GM18519 (cell line): ENCODE measurements at regions not wholly inside any gene's neighbourhood (a gene's known extent, or its start where the extent isn't known, plus 50 kb on each side); places are given as distances from the start of the nearest gene placed in this dataset.
"Not testable (repeated sequence)": the region's sequence is repeated elsewhere in the genome, so short reads cannot be mapped to it uniquely, and the experiment has no call there.

ENCODE experiments used
- ATAC-seq: cut with Tn5 transposase; IDR thresholded peaks from one replicate; pipeline ENCODE4 v1.9.1; 2021; ENCODE audit warnings: mild to moderate bottlenecking, moderate library complexity; ENCODE audit not compliant: unreplicated experiment, low FRiP score

- ATAC-seq = no peak
Measured at GRCh38 chr4:179678093-179678814, 2236.0 kb upstream of the AGA start.

- not testable (repeated sequence) for ATAC-seq
Measured at GRCh38 chr4:179683661-179684060, 2241.4 kb upstream of the AGA start.

- no peak for ATAC-seq
Measured at GRCh38 chr4:179692222-179692621, 2250.0 kb upstream of the AGA start.

DNA sequence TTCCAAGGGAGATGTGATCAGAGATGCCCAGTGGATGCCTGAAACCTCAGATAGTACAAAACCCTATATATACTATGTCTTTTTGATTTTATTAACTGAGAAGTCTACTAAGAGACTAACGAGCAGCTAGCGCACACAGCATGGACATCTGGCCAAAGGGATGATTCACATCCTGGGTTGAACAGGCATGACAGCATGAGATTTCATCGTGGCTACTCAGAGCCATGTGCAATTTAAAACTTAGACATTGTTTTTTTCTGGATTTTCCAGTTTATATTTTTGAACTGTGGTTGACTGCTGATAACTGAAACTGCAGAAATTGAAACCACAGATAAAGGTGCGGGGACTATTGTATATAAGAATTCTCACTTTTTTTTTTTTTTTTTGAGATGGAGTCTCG, 2252.9 kb upstream of the AGA start:
- ATAC-seq = no peak

DNA sequence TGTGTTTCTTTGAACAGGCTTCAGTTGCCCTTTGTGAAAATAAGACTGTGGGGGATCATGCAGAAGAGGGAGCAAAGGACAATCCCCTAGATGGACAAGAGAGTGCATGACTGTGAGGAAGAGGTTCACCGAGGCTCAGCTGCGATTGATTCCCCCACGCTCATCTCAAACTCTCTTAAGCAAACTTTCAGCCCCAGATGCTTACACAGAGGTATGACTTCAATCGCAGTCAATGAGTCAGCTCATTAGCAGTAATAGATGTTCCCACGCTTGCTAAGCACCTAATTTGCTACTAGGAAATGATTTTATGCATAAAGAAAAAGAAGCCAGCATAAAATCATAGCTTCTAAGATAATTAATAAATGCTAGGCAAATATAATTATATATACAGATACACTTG, 2256.1 kb upstream of the AGA start:
- no peak for ATAC-seq

DNA sequence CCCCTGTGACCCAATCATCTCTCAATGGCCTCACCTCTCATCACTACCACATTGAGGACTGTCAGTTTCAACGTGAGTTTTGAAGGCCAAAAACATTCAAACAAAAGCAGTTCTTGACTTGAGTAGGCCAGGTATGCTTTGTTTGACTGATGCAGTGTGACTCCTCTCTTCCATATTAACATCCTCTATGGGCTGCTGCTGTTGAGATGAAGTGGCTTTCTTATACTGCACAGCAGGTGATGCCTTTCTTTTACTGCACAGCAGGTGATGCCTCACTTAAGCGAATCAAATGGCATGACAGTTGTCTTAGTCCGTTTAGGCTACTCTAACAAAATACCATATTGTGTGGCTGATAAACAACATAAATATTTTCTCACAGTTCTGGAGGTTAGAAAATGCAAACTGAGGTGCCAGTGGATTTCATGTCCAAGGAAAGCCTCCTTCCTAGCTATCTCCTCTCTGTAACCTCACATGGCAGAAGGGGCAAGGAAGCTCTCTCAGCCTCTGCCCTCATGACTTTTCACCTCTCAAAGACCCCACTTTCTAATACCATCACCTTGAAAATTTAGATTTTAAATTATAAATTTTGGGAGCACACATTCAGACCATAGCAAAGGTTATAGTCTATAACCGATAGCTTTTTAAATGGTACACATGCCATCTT, 2267.9 kb upstream of the AGA start:
- no peak for ATAC-seq

- ATAC-seq = no peak
Measured at GRCh38 chr4:179719766-179720450, 2277.7 kb upstream of the AGA start.

DNA sequence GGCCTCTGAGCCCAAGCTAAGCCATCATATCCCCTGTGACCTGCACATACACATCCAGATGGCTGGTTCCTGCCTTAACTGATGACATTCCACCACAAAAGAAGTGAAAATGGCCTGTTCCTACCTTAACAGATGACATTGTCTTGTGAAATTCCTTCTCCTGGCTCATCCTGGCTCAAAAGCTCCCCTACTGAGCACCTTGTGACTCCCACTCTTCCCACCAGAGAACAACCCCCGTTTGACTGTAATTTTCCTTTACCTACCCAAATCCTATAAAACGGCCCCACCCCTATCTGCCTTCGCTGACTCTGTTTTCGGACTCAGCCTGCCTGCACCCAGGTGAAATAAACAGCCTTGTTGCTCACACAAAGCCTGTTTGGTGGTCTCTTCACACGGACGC, 2284.3 kb upstream of the AGA start:
- not testable (repeated sequence) for ATAC-seq

DNA sequence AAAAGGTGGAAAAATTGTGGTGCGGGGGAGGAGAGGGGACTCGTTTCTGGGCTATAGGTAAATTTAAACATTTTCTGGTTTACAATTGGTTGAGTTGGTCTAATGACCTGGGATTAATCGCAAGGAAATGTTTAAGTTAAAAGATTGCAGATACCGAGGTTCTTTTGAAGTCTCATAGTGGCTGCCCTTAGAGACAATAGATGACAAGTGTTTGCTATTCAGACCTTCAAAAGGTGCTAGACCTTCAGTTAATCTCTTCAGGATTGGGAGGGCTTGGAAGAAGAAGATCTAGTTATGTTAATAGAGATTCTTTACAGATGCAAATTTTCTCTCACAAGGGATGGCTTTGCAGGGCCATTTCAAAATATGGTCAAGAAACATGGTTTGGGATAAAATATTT, 2286.1 kb upstream of the AGA start:
- no peak for ATAC-seq

GRCh38 chr4:179736820-179737219, 2294.6 kb upstream of the AGA start:
- not testable (repeated sequence) for ATAC-seq

DNA sequence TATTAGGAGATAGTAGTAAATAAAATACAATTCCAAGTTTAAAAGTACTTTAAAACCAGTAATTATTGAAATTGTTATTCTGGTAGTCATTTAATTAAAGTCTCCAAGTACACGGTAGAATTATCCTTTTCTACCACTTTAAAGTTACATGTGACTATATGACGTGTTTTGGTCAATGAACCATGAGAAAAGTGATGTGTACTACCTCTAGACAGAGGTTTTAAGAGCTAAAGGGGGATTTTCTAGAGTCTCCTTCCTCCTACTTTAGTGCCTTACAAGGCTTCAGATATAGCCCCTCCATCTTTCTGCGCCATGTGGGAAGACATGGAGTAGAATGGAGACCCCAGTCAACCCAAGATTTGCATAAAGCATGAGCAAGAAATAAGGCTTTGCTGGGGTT, 2296.6 kb upstream of the AGA start:
- no peak for ATAC-seq

GRCh38 chr4:179747218-179747910, 2305.1 kb upstream of the AGA start:
- ATAC-seq = no peak

- no peak for ATAC-seq
Measured at GRCh38 chr4:179748837-179749236, 2306.6 kb upstream of the AGA start.

DNA sequence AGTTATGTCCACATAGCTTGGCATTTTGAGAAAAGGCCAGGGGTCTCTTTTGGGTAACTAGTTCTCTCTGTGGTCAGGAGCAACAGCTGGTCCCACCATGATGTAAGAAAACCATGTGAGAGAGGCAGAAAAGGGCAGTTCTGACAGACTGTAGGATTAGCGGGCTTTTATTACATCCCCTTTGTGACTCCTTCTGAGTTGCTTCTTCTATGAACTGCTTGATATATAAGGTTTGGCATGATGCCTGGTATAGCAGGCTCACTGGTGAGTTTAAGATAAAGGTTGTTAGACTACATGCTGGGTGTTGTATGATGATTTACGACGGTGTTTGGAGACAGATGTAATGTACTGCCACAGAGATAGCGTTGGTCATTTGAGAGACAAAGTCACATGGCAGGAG, 2308.1 kb upstream of the AGA start:
- no peak for ATAC-seq

DNA sequence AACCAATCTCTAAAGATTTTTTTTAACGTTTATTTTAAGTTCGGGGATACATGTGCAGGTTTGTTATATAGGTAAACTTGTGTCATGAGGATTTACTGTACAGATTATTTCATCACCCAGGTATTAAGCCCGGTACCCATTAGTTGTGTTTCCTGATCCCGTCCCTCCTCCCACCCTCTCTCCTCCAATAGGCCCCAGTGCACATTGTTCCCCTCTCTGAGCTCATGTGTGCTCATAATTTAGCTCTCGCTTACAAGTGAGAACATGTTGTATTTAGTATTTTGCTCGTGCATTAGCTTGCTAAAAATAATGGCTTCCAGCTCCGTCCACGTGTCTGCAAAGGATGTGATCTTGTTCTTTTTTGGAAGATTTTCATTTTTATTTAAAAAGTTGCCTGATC, 2309.4 kb upstream of the AGA start:
- no peak for ATAC-seq

GRCh38 chr4:179755322-179755721, 2313.1 kb upstream of the AGA start:
- no peak for ATAC-seq

- ATAC-seq = no peak
Measured at GRCh38 chr4:179757641-179758040, 2315.4 kb upstream of the AGA start.

GRCh38 chr4:179762840-179763239, 2320.6 kb upstream of the AGA start:
- no peak for ATAC-seq

DNA sequence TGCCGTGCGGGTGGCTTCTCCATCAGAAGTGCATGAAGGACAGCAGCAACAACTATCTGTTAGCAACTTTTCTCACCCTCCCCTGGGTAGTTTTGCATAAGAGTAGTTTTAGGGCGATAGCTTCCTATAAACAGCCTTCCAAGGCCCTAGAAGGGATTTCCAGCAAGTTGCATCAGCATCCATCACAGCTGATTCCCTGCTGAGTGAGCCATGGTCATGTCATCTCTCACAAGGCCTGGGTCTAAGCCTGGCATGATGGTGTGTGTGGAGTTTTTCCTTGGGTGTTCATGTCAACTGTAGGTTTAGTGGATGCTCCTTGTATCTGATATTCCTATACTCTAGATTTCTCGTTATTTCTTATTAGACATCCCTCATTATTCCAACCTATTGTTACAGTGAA, 2324.7 kb upstream of the AGA start:
- ATAC-seq = no peak

GRCh38 chr4:179768996-179769395, 2326.8 kb upstream of the AGA start:
- no peak for ATAC-seq

- ATAC-seq = no peak
Measured at GRCh38 chr4:179797738-179798137, 2355.5 kb upstream of the AGA start.
